T-helper 1 cell treated with Interleukin-12 subunit alpha and Interleukin-12 subunit beta and Interleukin-4 antibody, amounts not matched to agents 30 ng/mL and 1 ng/mL, for 36 hours (primary cell): ENCODE measurements at regions not wholly inside any gene's neighbourhood (a gene's known extent, or its start where the extent isn't known, plus 50 kb on each side); places are given as distances from the start of the nearest gene placed in this dataset.

Experiments
- intact Hi-C: fragments of 100-400 bp; cut with micrococcal nuclease; formaldehyde crosslinking; loops from one replicate; pipeline ENCODE4 v1.15.1; 2024

DNA sequence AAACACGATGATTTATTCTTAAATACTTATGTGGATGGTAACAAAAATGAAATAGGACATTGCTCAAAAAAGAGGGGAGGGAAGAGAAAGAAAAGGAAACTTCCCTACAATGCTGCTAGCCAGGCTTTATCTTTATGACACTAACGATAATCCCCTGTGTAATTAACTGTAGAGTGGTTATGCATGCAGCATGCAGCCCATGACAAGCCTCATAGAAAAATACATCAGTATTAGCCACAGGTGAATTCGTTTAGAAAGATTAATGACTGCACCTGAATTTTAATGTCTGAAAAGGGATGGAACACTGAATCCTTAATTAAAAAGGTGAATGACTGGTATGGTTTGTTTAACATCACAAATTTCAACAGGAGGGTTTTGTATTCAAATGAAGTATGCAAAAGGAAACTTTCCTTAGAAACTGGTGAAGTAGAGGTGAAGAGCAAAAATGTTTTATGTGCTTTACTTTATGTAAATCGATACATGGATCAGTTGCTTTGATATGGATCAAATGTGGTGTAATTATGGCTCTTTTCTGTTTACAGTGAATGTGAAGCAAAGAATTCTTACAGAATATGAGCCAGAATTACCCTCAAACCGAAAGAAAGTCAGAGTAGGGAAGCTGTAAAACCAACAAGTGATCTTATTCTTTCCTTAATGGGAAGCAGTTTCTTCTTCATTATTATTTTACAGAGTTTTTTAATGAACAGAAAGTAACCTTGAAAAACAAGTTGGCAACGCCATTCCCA, 569.6 kb upstream of the ADGRL2 start:
- intact Hi-C loops, result no loop called here

GRCh38 chr1:81228926-81229325, 571.8 kb upstream of the ADGRL2 start:
- intact Hi-C loops, result no loop called here

- intact Hi-C loops, result no loop called here
Measured at GRCh38 chr1:81226603-81226928, 574.2 kb upstream of the ADGRL2 start.

DNA sequence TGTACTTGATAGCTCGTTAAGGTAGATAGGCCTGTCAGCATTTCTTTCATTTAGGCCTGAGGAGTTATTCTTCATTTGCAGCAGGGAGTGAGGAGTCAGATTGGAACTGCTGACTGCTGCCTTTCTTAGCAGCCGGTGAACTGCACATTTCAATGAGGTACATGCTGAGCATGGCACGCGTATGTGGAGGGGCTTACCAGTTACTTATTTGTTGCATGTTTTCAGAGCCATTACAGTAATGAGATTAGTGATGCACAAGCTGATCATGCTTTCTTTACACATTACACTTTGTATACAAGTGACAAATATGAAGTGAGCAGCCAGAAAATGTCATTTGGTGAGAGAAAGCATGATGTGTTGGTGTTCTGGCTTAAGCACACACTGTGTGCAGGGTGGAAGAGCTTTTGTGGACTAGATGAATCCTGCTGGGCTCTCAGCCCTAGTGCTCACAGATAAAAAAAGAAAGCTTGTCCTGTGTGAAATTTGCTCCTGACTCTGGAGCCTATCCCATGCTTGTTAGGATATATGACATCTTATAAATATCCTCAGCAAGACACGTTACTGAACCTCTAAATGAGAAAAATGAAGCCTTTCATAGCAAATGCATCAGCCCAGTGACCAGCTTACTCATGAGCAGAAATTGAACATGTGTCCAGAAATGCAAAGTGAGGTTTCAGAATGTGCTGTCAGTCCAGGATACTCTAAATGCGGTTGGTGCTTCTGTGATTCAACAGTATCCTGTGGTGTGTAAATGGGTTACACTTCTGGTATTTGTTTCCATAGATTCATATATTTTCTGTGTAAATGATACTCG, 574.7 kb upstream of the ADGRL2 start:
- intact Hi-C loops, result no loop called here

DNA sequence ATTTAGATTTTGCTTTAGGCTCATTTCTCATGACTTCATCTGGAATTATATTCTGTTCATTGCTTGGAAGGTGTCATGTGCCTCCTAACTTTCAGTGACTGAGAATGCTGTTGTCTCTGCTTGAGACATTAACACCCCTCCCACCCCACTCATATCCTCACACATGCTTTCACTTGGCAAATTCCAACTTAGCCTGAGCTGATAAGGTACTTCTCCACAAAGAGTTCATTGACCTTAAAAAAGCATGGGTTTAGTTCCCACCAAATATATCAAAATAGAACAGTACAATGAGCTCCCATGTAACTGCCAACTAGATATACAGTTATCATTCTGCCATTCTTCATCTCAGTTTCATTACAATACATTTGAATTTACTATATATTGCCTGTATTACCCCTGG, 576.5 kb upstream of the ADGRL2 start:
- intact Hi-C loops, result no loop called here

- intact Hi-C loops, result no loop called here
Measured at GRCh38 chr1:81221564-81221963, 579.2 kb upstream of the ADGRL2 start.

- intact Hi-C loops, result no loop called here
Measured at GRCh38 chr1:81220614-81221071, 580.1 kb upstream of the ADGRL2 start.

DNA sequence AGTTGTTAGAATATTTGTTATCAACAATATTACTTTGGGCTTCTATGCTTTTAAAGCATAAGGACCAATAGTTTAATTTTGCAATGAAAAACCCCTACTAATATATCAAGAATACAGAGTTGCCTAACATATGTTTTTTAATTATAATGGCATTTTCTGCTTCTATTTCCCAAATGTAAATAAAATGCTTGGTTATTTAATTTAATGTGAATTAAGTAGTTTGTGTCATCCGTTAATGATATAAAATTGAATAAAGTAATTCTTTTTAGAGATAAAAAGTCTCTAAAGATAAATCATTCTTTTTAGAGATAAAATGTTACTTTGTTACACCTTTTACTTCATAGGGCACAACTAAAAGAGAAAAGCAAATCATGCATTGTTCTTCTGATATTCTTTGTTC, 583.7 kb upstream of the ADGRL2 start:
- intact Hi-C loops, result no loop called here

DNA sequence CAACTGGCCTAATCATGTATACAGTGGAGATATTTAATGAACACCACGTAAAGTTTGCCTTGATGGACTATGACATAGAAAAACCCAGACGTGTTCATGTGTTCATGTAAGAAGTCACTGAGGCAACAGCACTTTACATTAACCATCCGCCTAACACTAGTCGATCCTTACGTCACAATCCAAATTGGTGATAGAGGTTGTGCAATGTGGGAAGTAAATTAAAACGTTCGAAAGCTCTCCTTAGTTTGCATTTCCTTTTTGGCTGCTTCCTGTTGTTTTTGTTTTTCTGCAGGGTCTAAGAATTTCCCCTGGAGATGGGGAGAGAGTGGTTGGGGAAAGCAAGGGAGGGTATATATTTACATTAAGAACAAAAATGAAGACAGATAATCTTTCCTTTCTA, 587.5 kb upstream of the ADGRL2 start:
- intact Hi-C loops, result no loop called here

DNA sequence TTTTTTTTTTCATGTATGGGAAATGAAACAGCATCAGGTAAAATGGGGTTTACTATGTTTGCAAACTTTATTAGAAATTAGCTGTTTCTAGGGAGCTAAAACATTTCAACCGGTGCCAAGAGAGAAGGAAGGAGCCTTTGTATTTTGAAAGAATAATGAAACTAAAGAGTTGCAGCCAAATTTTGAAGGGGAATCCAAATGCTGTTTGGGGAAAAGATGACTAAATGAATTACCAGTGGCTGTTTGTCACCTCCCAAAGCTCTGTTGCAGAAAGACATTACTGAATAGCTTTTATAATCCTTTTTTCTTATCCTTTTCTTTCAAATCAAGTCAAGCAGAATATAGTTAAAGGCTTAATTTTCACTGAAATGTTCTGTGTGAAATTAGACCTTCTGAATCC, 591.3 kb upstream of the ADGRL2 start:
- intact Hi-C loops, result no loop called here

DNA sequence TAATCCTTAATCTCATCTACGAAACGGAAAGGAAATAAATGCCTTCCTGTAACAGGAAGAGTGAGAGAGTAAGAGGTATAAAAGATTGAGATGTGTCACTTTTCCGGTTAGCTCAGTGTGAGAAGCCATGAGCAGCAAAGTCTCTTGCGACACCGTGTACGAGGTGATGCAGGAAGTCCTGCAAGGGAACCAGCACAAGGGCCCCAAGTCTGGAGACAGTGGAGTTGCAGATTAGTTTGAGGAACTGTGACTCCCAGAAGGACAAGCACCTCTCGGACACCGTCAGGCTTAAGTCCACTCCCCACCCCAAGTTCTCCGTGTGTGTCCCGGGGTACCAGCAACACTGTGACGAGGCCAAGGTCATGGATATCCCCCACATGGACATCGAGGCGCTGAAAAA, 592.3 kb upstream of the ADGRL2 start:
- intact Hi-C loops, result no loop called here

DNA sequence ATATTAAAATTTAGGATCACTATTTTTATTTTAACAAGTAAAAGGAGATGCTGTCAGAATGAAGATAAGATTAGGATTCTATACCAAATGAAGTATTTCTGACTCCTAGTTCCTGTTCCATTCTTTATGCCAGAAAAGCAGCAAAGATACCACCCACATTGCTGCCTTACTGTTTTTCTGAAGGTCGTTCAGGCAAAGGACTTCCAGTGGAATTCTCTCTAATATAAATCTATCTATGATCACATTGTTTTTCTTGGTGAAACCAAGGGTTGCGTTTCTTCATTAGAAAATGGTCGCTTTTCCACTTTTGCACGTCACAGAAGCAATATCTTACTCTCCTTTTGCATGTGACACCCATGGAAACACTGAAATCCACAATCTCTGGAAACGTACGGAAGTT, 594.8 kb upstream of the ADGRL2 start:
- intact Hi-C loops, result no loop called here

DNA sequence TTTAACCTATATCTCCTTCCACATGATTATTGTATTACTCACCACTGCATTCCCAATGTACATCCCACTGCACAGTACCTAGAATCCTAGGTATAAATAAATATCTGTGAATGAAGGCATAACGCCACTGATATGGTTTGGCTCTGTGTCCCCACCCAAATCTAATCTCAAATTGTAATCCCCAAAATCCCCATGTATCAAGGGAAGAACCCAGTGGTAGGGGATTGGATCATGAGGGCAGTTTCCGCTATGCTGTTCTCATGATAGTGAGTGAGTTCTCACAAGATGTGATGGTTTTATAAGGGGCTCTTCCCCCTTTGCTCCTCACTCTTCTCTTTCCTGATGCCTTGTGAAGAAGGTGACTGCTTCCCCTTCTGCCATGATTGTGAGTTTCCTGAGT, 599.0 kb upstream of the ADGRL2 start:
- intact Hi-C loops, result no loop called here

DNA sequence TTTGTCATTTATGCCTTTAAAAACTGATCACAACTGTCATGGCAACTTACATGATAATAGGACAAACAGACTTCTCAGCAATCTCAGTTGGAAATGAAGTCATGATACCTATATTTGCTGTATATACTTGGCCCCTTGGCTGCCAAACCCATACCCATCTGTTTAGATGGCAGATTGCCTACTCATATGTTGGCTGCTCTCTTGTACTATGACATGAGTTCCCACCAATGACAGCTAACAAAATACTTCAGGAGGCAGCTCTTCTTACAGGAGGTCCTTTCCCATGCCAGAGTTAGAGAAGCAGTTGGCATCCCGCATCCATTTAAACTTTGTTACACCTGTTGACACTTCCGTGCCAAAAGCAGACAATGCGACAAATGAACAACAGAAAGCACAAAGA, 603.1 kb upstream of the ADGRL2 start:
- intact Hi-C loops, result no loop called here

DNA sequence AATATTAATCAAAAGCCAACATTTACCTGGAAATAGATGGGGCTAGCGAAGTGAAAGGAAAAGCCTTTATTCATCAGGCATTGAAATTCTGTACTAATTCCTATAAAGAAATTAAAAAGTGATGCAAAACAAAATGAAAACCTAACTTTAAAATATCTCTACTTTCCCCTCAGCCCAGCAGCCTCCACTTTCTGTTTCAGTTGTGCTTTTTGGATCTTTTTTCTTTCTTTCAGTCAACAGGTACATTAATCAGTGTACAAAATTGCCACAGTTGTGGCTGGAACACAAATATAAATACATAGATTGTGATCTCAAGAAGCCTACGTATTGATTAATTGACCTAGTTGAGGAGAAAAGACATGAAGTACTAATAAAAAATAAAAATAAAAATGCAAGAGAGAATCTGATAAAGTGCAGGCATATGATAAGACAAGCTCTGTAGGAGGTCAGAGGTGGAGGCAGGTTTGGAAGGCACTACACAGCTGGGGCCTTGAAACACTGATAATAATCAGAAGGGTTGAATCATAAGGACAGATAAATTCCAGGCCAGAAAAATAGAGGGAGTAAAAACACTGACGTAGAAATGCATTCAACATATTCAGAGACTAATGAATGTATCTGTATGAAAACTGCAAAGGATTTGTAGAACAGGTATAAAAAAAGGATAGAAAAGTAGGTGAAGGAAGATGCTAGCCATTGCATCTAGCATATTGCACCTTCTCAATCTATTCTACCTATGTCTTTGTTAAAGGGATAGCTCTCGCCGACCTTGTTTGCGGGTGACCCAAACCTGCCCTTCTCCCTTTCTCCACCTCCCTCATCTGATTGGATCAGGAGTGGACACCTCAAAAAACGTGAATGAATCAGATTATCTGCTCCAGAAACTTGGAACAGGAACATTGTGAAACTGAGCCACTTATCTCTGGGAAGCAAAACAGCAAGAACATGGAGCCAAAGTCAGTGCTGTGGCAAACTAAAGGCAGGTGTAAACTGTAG, 607.8 kb upstream of the ADGRL2 start:
- intact Hi-C loops, result no loop called here

GRCh38 chr1:81190003-81190402, 610.7 kb upstream of the ADGRL2 start:
- intact Hi-C loops, result no loop called here

DNA sequence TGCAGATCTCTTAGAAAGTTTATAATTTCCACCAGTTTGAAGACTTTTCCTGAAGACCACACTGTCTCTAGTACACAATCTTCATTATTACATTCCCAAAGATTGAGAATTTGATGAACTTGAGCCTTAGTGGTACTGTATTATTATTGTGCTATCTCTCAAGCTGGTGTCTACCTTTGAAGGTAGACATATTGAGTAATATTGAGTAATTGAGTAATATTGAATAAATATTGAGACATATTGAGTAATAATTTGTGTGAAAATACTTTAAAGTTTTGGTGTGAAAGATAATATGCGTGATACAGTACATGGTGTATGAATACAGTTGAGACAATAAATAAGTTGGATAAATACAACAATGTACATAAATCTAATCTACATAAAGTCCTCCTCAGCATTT, 613.1 kb upstream of the ADGRL2 start:
- intact Hi-C loops, result no loop called here

DNA sequence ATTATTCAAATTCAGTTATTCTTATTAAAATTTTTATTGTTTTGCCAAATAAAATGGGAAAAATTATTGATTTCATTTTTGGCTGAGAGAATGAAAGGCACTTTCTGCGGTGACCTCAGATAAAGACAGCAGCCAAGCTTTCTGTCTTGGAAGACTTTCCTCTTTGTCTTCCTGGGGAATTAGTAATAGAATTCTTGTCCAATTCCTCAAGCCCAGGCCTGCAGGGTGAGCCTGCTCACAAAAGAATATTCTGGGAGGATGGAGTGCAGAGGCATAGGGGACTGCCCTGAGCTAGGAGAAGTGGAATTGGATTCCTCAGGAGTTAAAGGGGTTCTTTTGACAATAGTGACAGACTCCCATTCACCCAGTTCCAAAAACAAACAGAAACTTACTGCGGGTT, 614.5 kb upstream of the ADGRL2 start:
- intact Hi-C loops, result no loop called here

GRCh38 chr1:81183553-81183952, 617.2 kb upstream of the ADGRL2 start:
- intact Hi-C loops, result no loop called here

GRCh38 chr1:81183051-81183450, 617.7 kb upstream of the ADGRL2 start:
- intact Hi-C loops, result no loop called here

DNA sequence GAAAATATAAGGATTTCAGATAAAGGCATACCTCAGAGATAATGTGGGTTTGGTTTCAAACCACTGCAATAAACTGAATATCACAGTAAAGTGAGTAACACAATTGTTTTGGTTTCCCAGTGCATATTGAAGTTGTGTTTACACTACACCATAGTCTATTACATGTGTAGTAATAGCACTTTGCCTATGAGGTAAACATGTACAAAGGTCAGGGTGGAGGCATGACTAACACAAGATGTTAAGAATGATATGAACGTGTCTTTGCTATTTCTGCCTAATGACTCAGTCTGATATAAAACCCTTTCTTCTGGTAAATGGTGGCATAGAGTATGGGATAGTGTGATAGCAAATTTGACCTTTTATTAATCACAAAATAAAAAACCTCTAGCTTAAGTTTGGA, 621.5 kb upstream of the ADGRL2 start:
- intact Hi-C loops, result no loop called here
